CD4-positive, alpha-beta T cell treated with Interleukin-12 subunit alpha and Interleukin-12 subunit beta, for 1 hour (primary cell): ENCODE measurements at regions not wholly inside any gene's neighbourhood (a gene's known extent, or its start where the extent isn't known, plus 50 kb on each side); places are given as distances from the start of the nearest gene placed in this dataset.
"Not testable (repeated sequence)": the region's sequence is repeated elsewhere in the genome, so short reads cannot be mapped to it uniquely, and the experiment has no call there.

Experiments used
- DNase-seq: peaks from one replicate; pipeline ENCODE4 v3.0.0-alpha.2; 2020

- DNase-seq = no peak
Observed at GRCh38 chr6:8361259-8361658, 74.1 kb downstream of the SLC35B3 start.

GRCh38 chr6:8352966-8353340 lies 82.4 kb downstream of the SLC35B3 start:
- no peak for DNase-seq

DNA sequence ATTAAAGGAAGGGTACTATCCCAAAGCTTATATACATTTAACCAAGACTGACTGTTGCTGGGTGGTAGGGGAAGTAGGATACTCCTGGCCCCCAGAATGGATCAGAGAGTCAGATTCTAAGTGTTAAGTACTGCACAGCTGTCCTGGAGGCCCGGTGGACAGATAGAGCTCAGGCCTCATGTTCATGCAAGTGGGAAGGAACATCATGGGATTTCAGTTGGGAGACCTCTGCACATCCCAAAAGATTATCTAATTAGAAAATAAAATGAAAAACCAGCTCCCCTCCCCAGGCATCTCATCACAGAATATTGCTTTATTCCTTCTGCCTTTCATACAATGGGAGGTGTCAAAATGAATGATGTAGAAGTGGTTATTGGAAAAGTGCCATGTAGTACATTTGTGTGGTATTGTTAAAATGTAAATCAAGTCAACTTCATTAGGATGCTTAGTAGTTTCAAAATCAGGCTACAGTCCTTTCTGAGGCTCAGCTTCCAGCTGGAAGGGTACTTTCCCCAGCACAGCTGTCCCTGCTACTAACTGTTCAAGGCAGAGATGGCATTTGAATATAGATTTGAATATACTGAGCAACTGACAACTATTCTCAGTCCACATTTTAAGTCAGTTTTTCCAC lies 82.9 kb downstream of the SLC35B3 start:
- DNase-seq = no peak

GRCh38 chr6:8343600-8343999 lies 91.7 kb downstream of the SLC35B3 start:
- DNase-seq = no peak

DNA sequence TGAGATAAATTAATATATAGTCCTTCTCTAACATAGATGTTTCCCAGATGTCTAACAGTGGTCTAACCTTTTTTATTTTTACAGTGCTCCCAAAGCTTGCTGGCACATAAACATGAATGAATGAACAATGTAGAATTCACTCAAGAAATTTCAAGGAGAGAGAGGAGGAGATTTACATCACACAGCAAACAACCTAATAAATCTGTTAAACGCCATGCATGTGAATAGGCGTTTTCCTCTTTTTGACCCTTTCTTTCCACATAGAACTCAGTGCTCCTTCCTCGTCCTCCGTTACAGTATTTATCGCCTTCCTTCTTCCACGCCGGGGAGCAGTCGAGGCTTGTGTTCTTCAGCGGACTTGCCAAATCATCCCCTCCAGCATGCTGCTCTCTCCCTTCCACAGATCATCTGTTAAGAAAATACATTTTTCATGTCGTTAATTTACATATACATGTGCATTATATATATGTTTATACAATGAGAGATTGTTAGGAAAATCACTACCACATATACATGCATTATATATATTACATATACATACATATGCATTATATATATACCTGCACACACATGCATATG lies 93.0 kb downstream of the SLC35B3 start:
- DNase-seq = no peak

GRCh38 chr6:8337147-8337546 lies 98.2 kb downstream of the SLC35B3 start:
- no peak for DNase-seq

DNA sequence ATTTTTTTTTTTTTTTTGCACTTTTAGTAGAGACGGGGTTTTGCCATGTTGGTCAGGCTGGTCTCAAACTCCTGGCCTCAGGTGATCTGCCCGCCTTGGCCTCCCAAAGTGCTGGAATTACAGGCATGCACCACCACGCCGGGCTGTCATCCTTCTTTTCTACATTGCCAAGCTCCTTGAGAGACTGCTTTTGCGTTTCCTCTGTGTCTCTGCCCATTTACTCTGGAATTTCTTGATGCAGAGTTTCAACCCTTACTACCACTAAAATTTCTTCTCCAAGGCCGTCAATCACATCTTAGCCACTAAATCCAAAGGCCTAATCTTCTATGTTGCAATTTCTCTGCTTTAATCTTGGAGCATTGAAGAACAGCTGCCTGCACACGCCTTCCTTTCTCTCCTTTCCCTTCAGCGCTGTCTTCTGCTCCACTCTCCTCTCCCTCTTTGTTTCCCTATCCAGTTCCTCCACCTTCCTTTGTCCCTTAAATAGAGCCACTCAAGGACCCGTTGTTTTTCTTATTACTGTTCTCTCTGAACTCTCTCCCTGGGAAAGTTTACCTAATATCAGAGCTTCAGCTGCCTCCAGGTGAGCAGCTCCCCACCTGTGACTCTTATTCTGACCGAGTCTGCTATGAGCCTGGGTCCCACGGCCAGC lies 98.8 kb downstream of the SLC35B3 start:
- DNase-seq = no peak

- no peak for DNase-seq
Observed at GRCh38 chr6:8335896-8336295, 99.4 kb downstream of the SLC35B3 start.

DNA sequence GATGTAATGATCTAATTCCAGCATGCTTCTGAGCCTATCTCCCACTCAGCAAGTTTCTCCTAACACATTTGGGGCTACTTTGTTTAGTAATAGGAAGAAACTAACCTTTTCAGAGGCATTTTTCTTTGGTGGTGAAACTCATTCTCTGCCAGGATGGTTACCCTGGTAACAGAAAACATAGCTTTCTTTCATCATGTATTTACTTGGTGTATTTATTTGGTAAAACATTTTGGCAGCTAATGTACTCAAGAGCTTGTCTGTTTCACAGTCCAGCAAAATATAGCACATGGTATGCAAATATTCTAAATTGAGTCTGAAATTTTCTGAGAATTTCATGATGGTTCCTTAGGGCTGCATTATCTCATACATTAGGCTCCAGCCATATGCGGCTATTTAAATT lies 100.0 kb downstream of the SLC35B3 start:
- DNase-seq = no peak

- DNase-seq = no peak
Observed at GRCh38 chr6:8334113-8334512, 101.2 kb downstream of the SLC35B3 start.

- DNase-seq = no peak
Observed at GRCh38 chr6:8329562-8329961, 105.8 kb downstream of the SLC35B3 start.

DNA sequence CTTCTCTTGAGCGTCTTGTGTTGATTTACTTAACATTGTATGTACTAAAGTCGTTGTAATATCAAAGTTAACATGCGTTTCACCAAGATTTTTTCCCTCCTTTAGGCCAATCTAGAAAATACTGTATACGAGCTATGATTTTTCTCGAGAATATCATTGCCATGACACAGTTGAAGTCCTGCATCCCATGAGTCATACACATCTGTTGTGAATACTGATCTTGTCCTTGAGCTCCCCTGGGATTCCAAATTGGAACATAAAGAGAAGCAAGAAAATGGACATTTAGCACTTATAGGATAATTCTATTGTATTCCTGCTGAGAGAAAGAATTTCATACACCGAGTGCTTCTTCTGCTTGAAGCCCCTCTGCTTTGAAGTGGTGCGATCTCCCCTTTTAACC lies 109.6 kb downstream of the SLC35B3 start:
- DNase-seq = no peak

GRCh38 chr6:8322659-8323058 lies 112.7 kb downstream of the SLC35B3 start:
- no peak for DNase-seq

- no peak for DNase-seq
Observed at GRCh38 chr6:8321671-8322404, 113.5 kb downstream of the SLC35B3 start.

DNA sequence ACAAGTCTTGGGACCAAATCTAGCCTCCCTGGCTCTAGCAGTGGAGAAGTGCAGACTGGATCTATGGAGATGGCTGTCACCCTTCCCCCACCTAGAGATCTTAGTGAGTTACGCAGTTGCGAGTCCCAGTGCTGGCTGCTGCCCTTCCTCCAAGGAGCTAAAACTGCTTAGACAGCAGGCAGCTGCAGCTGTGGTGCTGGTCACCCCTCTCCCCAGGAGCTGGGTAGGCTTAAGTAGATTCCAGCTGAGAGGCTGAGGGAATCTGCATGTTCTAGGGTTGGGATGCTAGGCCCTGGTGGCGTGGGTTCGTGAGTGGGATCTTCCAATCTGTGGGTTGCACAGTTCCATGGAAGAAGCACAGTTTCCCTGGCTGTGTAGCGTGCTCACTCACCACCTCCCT lies 120.2 kb downstream of the SLC35B3 start:
- no peak for DNase-seq

- no peak for DNase-seq
Observed at GRCh38 chr6:8301502-8301901, 133.8 kb downstream of the SLC35B3 start.

GRCh38 chr6:8299034-8299433 lies 136.3 kb downstream of the SLC35B3 start:
- DNase-seq = no peak

DNA sequence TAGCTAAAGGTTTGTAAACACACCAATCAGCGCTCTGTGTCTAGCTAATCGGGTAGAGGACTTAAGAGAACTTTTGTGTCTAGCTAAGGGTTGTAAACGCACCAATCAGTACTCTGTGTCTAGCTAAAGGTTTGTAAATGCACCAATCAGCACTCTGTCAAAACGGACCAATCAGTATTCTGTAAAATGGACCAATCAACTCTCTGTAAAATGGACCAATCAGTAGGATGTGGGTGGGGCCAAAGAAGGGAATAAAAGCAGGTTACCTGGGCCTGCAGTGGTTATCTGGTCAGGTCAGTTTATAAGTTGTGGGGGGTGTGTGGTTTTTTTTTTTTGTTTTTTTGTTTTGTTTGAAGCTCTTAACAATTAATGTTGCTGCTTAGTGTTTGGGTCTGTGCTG lies 152.4 kb downstream of the SLC35B3 start:
- DNase-seq = not testable (repeated sequence)

- no peak for DNase-seq
Observed at GRCh38 chr6:8282380-8282779, 153.0 kb downstream of the SLC35B3 start.

GRCh38 chr6:8279041-8279805 lies 156.1 kb downstream of the SLC35B3 start:
- no peak for DNase-seq

GRCh38 chr6:8278562-8278961 lies 156.8 kb downstream of the SLC35B3 start:
- no peak for DNase-seq

DNA sequence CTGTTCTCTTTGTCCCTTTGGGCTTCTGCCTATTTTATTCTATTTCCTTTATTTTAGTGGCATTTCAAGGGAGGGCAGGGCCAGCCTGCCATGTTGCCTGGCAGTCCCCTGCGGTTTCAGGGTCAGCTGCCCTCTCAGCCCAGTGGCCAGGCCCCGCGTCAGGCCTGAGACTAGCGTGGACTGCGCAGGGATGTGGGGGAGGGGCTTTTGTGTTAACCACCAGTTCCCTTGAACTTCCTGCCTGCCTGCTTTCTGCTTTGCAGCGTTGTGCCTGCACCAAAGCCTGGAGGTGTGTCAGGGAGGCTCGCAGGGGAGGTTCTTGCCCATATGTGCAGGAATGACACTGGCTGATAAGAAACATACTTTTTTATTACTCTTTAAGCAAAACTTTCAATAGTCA lies 157.6 kb downstream of the SLC35B3 start:
- no peak for DNase-seq

GRCh38 chr6:8276148-8276547 lies 159.2 kb downstream of the SLC35B3 start:
- no peak for DNase-seq
